Neuronal stem cell (in vitro differentiated cells): ENCODE measurements at regions not wholly inside any gene's neighbourhood (a gene's known extent, or its start where the extent isn't known, plus 50 kb on each side); places are given as distances from the start of the nearest gene placed in this dataset.

Experiments
- DNase-seq: peaks from one replicate; pipeline ENCODE4 v3.0.0-alpha.2; 2013; ENCODE audit warnings: low spot score
- H2AFZ ChIP-seq: one replicate; pipeline ENCODE4 v1.6.1; 2013; ENCODE audit warnings: mild to moderate bottlenecking, low read length, inconsistent platforms
- H2AK5ac ChIP-seq: 2 replicates; pipeline ENCODE4 v1.6.1; 2013; ENCODE audit warnings: low read depth, mild to moderate bottlenecking, inconsistent platforms, low read length, moderate library complexity, mixed read lengths
- H2BK120ac ChIP-seq: 2 replicates; pipeline ENCODE4 v1.6.1; 2013; ENCODE audit warnings: low read depth, mild to moderate bottlenecking, inconsistent platforms, low read length, moderate library complexity, mixed read lengths
- H2BK12ac ChIP-seq: one replicate; pipeline ENCODE4 v1.6.1; 2013; ENCODE audit warnings: low read length, inconsistent platforms
- H2BK15ac ChIP-seq: 2 replicates; pipeline ENCODE4 v1.6.1; 2013; ENCODE audit warnings: mild to moderate bottlenecking, low read length, inconsistent platforms, mixed read lengths
- H2BK5ac ChIP-seq: one replicate; pipeline ENCODE4 v1.6.1; 2013; ENCODE audit warnings: inconsistent platforms, mild to moderate bottlenecking, low read length, moderate library complexity
- H3K14ac ChIP-seq: one replicate; pipeline ENCODE4 v1.6.1; 2013; ENCODE audit warnings: low read length, inconsistent platforms
- H3K18ac ChIP-seq: 2 replicates; pipeline ENCODE4 v1.6.1; 2013; ENCODE audit warnings: low read length, inconsistent platforms
- H3K23ac ChIP-seq: 2 replicates; pipeline ENCODE4 v1.6.1; 2013; ENCODE audit warnings: low read depth, mild to moderate bottlenecking, mixed read lengths, low read length, inconsistent platforms; ENCODE audit not compliant: poor library complexity
- H3K27ac ChIP-seq: replicated peaks from 3 replicates; pipeline ENCODE4 v1.5.1; 2013; ENCODE audit warnings: low read length, inconsistent platforms
- H3K27me3 ChIP-seq, 3 experiments: 2 replicates each; pipeline ENCODE4 v1.6.1; 2013; ENCODE audit warnings: low read length in 3 of 3, mild to moderate bottlenecking in 2 of 3, inconsistent platforms in 1 of 3, low read depth in 1 of 3, mixed read lengths in 1 of 3, moderate library complexity in 1 of 3; ENCODE audit not compliant: control insufficient read depth in 3 of 3, insufficient read depth in 3 of 3
- H3K36me3 ChIP-seq, 2 donors: replicated peaks in 1 of 2; 2 replicates each; pipeline ENCODE4 v1.6.1; 2013; ENCODE audit warnings: low read length in 2 of 2; ENCODE audit not compliant: control insufficient read depth in 2 of 2, insufficient read depth in 2 of 2
- H3K4ac ChIP-seq: 2 replicates; pipeline ENCODE4 v1.6.1; 2013; ENCODE audit warnings: inconsistent platforms, mild to moderate bottlenecking, low read length, moderate library complexity
- H3K4me1 ChIP-seq, 2 donors: 1 replicate in 1 of 2; 2 replicates in 1 of 2; pipeline ENCODE4 v1.6.1; 2013; ENCODE audit warnings: low read length in 2 of 2, low read depth in 1 of 2; ENCODE audit not compliant: control insufficient read depth in 2 of 2, insufficient read depth in 1 of 2
- H3K4me2 ChIP-seq: one replicate; pipeline ENCODE4 v1.6.1; 2013; ENCODE audit warnings: mild to moderate bottlenecking, low read length, inconsistent platforms; ENCODE audit not compliant: insufficient read depth, poor library complexity, severe bottlenecking
- H3K4me3 ChIP-seq, 2 donors: 2 replicates each; pipeline ENCODE4 v1.5.1; 2013; ENCODE audit warnings: low read length in 2 of 2, mild to moderate bottlenecking in 2 of 2, inconsistent platforms in 1 of 2, moderate library complexity in 1 of 2
- H3K79me1 ChIP-seq: one replicate; pipeline ENCODE4 v1.6.1; 2013; ENCODE audit warnings: low read depth, mild to moderate bottlenecking, inconsistent platforms, low read length, moderate library complexity
- H3K9ac ChIP-seq: one replicate; pipeline ENCODE4 v1.6.1; 2013; ENCODE audit warnings: mild to moderate bottlenecking, low read depth, low read length, inconsistent platforms; ENCODE audit not compliant: poor library complexity
- H3K9me3 ChIP-seq, 2 donors: replicated peaks in 1 of 2; 2 replicates each; pipeline versions ENCODE3 to v1.6.1; 2013; ENCODE audit warnings: low read length in 2 of 2, mild to moderate bottlenecking in 2 of 2, inconsistent platforms in 1 of 2, low read depth in 1 of 2, mixed read lengths in 1 of 2, moderate library complexity in 1 of 2; ENCODE audit not compliant: control insufficient read depth in 2 of 2, insufficient read depth in 1 of 2
- H4K8ac ChIP-seq: one replicate; pipeline ENCODE4 v1.6.1; 2013; ENCODE audit warnings: low read depth, mild to moderate bottlenecking, inconsistent platforms, low read length, moderate library complexity
- H4K91ac ChIP-seq: one replicate; pipeline ENCODE4 v1.6.1; 2013; ENCODE audit warnings: low read length, low read depth, mild to moderate bottlenecking, inconsistent platforms; ENCODE audit not compliant: poor library complexity
- WGBS, 2 donors: extraction: QIAGEN DNeasy Blood & Tissue Kit; methylation state at CpG; one replicate each; pipeline ENCODE4 v1.1.7; 2013; ENCODE audit warnings: missing lambda C conversion rate in 2 of 2, mixed read lengths in 1 of 2; ENCODE audit not compliant: insufficient read length in 2 of 2, insufficient replicate concordance in 1 of 2; ENCODE audit errors: extremely low coverage in 2 of 2; 5-methylcytosine and 5-hydroxymethylcytosine counted together

DNA sequence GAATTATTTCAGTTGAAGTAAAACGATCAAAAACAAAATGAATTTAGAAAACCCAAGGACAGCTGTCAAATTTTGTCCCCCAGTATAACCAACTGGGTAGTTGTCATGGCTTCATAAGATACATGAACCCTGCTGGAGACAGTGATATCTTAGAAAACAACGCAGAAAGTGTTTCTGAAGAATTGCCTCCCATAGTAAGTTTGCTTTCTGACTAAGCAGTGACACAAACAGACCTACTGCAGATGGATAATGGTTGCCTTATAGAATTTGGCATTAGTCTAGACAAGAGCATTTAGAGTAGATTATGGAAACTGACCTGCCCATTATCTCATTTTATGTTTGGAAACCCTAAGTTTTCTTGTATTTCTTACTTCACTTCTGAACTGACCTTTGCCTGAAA, 187.7 kb upstream of the KCNN2 start:
- no peaks in the 10 kb centered on the region for H3K36me3 ChIP-seq
- no peak overlapping the region for H2BK12ac ChIP-seq
- no peaks in the 10 kb centered on the region for H3K27me3 ChIP-seq

DNA sequence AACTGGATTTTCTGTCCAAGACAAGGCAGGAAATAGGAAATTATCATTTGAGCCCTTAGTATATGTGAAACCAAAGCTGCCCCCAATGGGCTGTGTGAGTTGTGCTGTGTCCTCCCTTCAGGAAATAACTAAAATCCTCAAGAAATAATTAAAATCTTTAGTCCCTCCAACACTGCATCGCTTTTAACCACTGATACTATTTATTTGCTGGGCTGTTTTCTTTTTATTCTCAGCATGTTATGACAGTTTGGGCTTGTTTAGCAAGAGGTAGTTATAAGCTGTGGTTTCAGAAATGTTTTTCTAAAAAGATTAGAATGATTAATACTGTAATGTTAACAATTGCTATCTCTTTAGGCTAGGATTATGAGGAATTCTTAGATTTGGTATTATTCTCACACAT, 187.0 kb upstream of the KCNN2 start:
- H3K9ac ChIP-seq: no peak overlapping the region
- H2AFZ ChIP-seq: no peak overlapping the region
- H3K18ac ChIP-seq: no peak overlapping the region
- H3K4me3 ChIP-seq: no peak overlapping the region
- H3K36me3 ChIP-seq: no peaks in the 10 kb centered on the region
- H2AK5ac ChIP-seq: no peak overlapping the region
- no CpG with 5 or more reads among the region's 1 CpG for whole genome bisulfite sequencing, 2 donors
- no peak overlapping the region for H2BK120ac ChIP-seq
- no peak overlapping the region for H3K27ac ChIP-seq
- H4K8ac ChIP-seq: no peak overlapping the region
- no peak overlapping the region for H3K23ac ChIP-seq
- H3K4me1 ChIP-seq: no peaks in the 10 kb centered on the region
- no peak overlapping the region for H2BK12ac ChIP-seq
- no peaks in the 10 kb centered on the region for H3K27me3 ChIP-seq
- no peak overlapping the region for H4K91ac ChIP-seq
- DNase-seq: no peak
- no peaks in the 10 kb centered on the region for H3K9me3 ChIP-seq
- H2BK15ac ChIP-seq: no peak overlapping the region
- no peak overlapping the region for H2BK5ac ChIP-seq
- no peak overlapping the region for H3K4me2 ChIP-seq
- H3K4ac ChIP-seq: no peak overlapping the region
- H3K14ac ChIP-seq: no peak overlapping the region
- no peaks in the 10 kb centered on the region for H3K79me1 ChIP-seq

More for the DNA sequence above, 187.7 kb upstream of the KCNN2 start:
- Histone ChIP-seq H2AK5ac (no peak overlapping the region), H2BK120ac (no peak overlapping the region), H3K14ac (no peak overlapping the region), H3K4ac (no peak overlapping the region), H3K27ac (no peak overlapping the region), H3K4me3 (no peak overlapping the region), H2BK5ac (no peak overlapping the region), H2AFZ (no peak overlapping the region), H3K9ac (no peak overlapping the region), H3K18ac (no peak overlapping the region), H4K91ac (no peak overlapping the region), H3K23ac (no peak overlapping the region), H3K4me1 (no peaks in the 10 kb centered on the region), H3K4me2 (no peak overlapping the region), H4K8ac (no peak overlapping the region), H3K79me1 (no peaks in the 10 kb centered on the region), H3K9me3 (no peaks in the 10 kb centered on the region), H2BK15ac (no peak overlapping the region)
- DNase-seq: no peak
- no CpG with 5 or more reads among the region's 2 CpGs for WGBS, 2 donors

DNA sequence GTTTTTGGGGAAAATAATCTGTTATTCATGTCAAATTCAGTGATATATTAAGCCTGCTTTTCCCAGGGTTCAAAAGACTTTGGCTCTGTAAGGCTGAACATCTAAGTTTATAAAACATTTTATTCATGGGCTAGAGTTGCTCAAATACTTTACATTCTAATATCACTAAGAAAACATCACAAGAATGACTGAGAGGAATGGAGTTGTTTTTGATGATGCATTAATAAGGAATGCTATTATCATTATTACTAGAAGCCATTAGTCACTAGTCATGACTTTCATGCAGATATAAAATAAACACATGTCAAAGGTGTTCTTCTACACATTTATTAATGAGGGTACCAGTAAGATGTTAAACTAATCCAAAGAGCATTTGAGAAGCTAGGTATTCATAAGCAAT, 185.5 kb upstream of the KCNN2 start:
- no peaks in the 10 kb centered on the region for H3K36me3 ChIP-seq
- H3K4me2 ChIP-seq: no peak overlapping the region
- H3K14ac ChIP-seq: no peak overlapping the region
- H2BK5ac ChIP-seq: no peak overlapping the region
- H2BK120ac ChIP-seq: no peak overlapping the region
- H3K27me3 ChIP-seq: no peaks in the 10 kb centered on the region
- no peak overlapping the region for H3K18ac ChIP-seq
- DNase-seq: no peak
- no peak overlapping the region for H3K9ac ChIP-seq
- no peak overlapping the region for H4K91ac ChIP-seq
- no peak overlapping the region for H2BK15ac ChIP-seq
- H3K79me1 ChIP-seq: no peaks in the 10 kb centered on the region
- H3K4ac ChIP-seq: no peak overlapping the region
- no peaks in the 10 kb centered on the region for H3K9me3 ChIP-seq
- no peak overlapping the region for H3K27ac ChIP-seq
- no peaks in the 10 kb centered on the region for H3K4me1 ChIP-seq
- H3K23ac ChIP-seq: no peak overlapping the region
- H3K4me3 ChIP-seq: no peak overlapping the region
- no peak overlapping the region for H2BK12ac ChIP-seq
- H4K8ac ChIP-seq: no peak overlapping the region
- H2AK5ac ChIP-seq: no peak overlapping the region
- H2AFZ ChIP-seq: no peak overlapping the region

DNA sequence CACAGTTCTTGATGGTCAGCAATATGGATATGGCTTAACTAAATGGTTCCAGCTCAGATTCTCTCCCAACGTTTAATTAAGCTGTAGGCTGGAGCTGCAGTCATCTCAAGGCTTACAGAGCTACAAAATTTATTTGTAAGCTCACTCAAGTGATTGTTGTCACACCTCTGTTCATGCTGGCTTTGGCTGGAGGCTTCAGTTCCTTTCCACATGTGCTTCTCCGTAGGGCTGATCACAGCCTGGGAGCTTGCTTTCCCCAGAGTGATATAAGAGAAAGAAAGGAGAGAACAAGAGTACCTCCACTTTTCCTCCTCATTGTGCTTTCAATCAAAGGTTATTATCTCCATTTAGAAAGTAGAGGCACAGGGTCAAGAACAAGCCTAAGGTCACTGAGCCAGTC, 182.7 kb upstream of the KCNN2 start:
- H4K91ac ChIP-seq: no peak overlapping the region
- no peak overlapping the region for H3K4me2 ChIP-seq
- no peak overlapping the region for H3K4me3 ChIP-seq
- no peak overlapping the region for H3K4ac ChIP-seq
- H2AFZ ChIP-seq: no peak overlapping the region
- no peaks in the 10 kb centered on the region for H3K27me3 ChIP-seq
- no peak for DNase-seq
- no peak overlapping the region for H3K27ac ChIP-seq
- no peak overlapping the region for H4K8ac ChIP-seq
- WGBS, 2 donors: no CpG with 5 or more reads among the region's 2 CpGs
- no peak overlapping the region for H2BK12ac ChIP-seq
- H2AK5ac ChIP-seq: no peak overlapping the region
- H3K79me1 ChIP-seq: no peaks in the 10 kb centered on the region
- H3K36me3 ChIP-seq: no peaks in the 10 kb centered on the region
- no peaks in the 10 kb centered on the region for H3K4me1 ChIP-seq
- no peak overlapping the region for H3K18ac ChIP-seq
- H3K9me3 ChIP-seq: no peaks in the 10 kb centered on the region
- H3K9ac ChIP-seq: no peak overlapping the region
- no peak overlapping the region for H2BK15ac ChIP-seq
- H3K14ac ChIP-seq: no peak overlapping the region
- H2BK120ac ChIP-seq: no peak overlapping the region
- H2BK5ac ChIP-seq: no peak overlapping the region
- no peak overlapping the region for H3K23ac ChIP-seq
